ENCODE measurements at regions not wholly inside any gene's neighbourhood (a gene's known extent, or its start where the extent isn't known, plus 50 kb on each side); places are given as distances from the start of the nearest gene placed in this dataset.

GRCh38 chr11:92916299-92916698, 53.2 kb upstream of the MTNR1B start:
- no peak for TF ChIP-seq ERF (CRISPR knock-in tag; IDR thresholded peaks at IDR 0.05)
- no peak for TF ChIP-seq THAP7 (CRISPR knock-in tag; IDR thresholded peaks at IDR 0.05)

Measured in K562 (cell line).